ENCODE measurements at regions not wholly inside any gene's neighbourhood (a gene's known extent, or its start where the extent isn't known, plus 50 kb on each side); places are given as distances from the start of the nearest gene placed in this dataset.

- Histone ChIP-seq H3K4me2 (ENCODE audit: low read length, poor library complexity, severe bottlenecking) (no peak overlapping the region), H3K4ac (ENCODE audit: low read depth in 1 of 2, low read length in 2 of 2) (no peak overlapping the region), H2BK120ac (ENCODE audit: low read depth, low read length) (no peak overlapping the region), H2BK12ac (ENCODE audit: low read length in 2 of 2) (no peak overlapping the region), H3K79me1 (replicated peaks; ENCODE audit: low read length, poor library complexity, severe bottlenecking) (no peaks in the 10 kb centered on the region), H3K14ac (ENCODE audit: low read length in 2 of 2) (no peak overlapping the region), H4K8ac (ENCODE audit: low read length) (no peak overlapping the region), H2AK5ac (ENCODE audit: low read length, severe bottlenecking) (no peak overlapping the region), H3K23ac (ENCODE audit: low read length in 2 of 2) (no peak overlapping the region), H3K18ac (ENCODE audit: low read depth in 1 of 2, low read length in 2 of 2) (no peak overlapping the region), H3K27me3 (ENCODE audit: control insufficient read depth in 1 of 2, insufficient read depth in 1 of 2, low read length in 2 of 2) (peaks cover 6 to 21% of the 10 kb centered on the region in 2 experiments), H4K91ac (ENCODE audit: low read length) (no peak overlapping the region), H2BK15ac (ENCODE audit: low read depth, poor library complexity, severe bottlenecking) (no peak overlapping the region), H2BK5ac (ENCODE audit: low read depth, low read length, poor library complexity, severe bottlenecking) (no peak overlapping the region), H3K4me1 (ENCODE audit: control insufficient read depth, insufficient read depth, low read depth, low read length) (no peaks in the 10 kb centered on the region), H2AFZ (ENCODE audit: low read depth, low read length) (no peak overlapping the region), H3K4me3 (ENCODE audit: insufficient read depth in 1 of 2, low read depth in 1 of 2, low read length in 2 of 2) (no peak overlapping the region), H3K27ac (ENCODE audit: low read length, poor library complexity, severe bottlenecking) (no peak overlapping the region), H3K36me3 (ENCODE audit: control insufficient read depth in 1 of 2, insufficient read depth in 2 of 2, low read depth in 1 of 2, low read length in 2 of 2) (no peaks in the 10 kb centered on the region), H3K9ac (ENCODE audit: low read length) (no peak overlapping the region), H3K9me3 (ENCODE audit: control insufficient read depth, low read length) (no peaks in the 10 kb centered on the region)
- no peak for DNase-seq
- 87% methylated on average over 5 of the region's 5 CpGs for WGBS
Observed at GRCh38 chr20:57884956-57885355, 175.1 kb upstream of the PMEPA1 start.

GRCh38 chr20:57883761-57884160, 173.9 kb upstream of the PMEPA1 start:
- Histone ChIP-seq H2AFZ (ENCODE audit: low read depth, low read length) (no peak overlapping the region), H3K9me3 (ENCODE audit: control insufficient read depth, low read length) (no peaks in the 10 kb centered on the region), H3K36me3 (ENCODE audit: control insufficient read depth in 1 of 2, insufficient read depth in 2 of 2, low read depth in 1 of 2, low read length in 2 of 2) (no peaks in the 10 kb centered on the region), H2BK5ac (ENCODE audit: low read depth, low read length, poor library complexity, severe bottlenecking) (no peak overlapping the region), H3K4me3 (ENCODE audit: insufficient read depth in 1 of 2, low read depth in 1 of 2, low read length in 2 of 2) (no peak overlapping the region), H3K4ac (ENCODE audit: low read depth in 1 of 2, low read length in 2 of 2) (no peak overlapping the region), H3K14ac (ENCODE audit: low read length in 2 of 2) (no peak overlapping the region), H3K27me3 (ENCODE audit: control insufficient read depth in 1 of 2, insufficient read depth in 1 of 2, low read length in 2 of 2) (peaks cover 6 to 31% of the 10 kb centered on the region in 2 experiments), H2BK120ac (ENCODE audit: low read depth, low read length) (no peak overlapping the region), H2AK5ac (ENCODE audit: low read length, severe bottlenecking) (no peak overlapping the region), H3K27ac (ENCODE audit: low read length, poor library complexity, severe bottlenecking) (no peak overlapping the region), H3K4me2 (ENCODE audit: low read length, poor library complexity, severe bottlenecking) (no peak overlapping the region), H4K91ac (ENCODE audit: low read length) (no peak overlapping the region), H3K18ac (ENCODE audit: low read depth in 1 of 2, low read length in 2 of 2) (no peak overlapping the region), H2BK12ac (ENCODE audit: low read length in 2 of 2) (no peak overlapping the region), H4K8ac (ENCODE audit: low read length) (no peak overlapping the region), H3K9ac (ENCODE audit: low read length) (no peak overlapping the region), H3K23ac (ENCODE audit: low read length in 2 of 2) (no peak overlapping the region), H2BK15ac (ENCODE audit: low read depth, poor library complexity, severe bottlenecking) (no peak overlapping the region), H3K79me1 (replicated peaks; ENCODE audit: low read length, poor library complexity, severe bottlenecking) (no peaks in the 10 kb centered on the region), H3K4me1 (ENCODE audit: control insufficient read depth, insufficient read depth, low read depth, low read length) (no peaks in the 10 kb centered on the region)
- DNase-seq, result no peak
- 79% methylated on average over 5 of the region's 5 CpGs for WGBS

- no peak overlapping the region for H3K27ac ChIP-seq (ENCODE audit: low read length, poor library complexity, severe bottlenecking)
- no peak overlapping the region for H3K4me3 ChIP-seq (ENCODE audit: insufficient read depth in 1 of 2, low read depth in 1 of 2, low read length in 2 of 2)
Observed at GRCh38 chr20:57883224-57883623, 173.4 kb upstream of the PMEPA1 start.

GRCh38 chr20:57882451-57883161, 172.8 kb upstream of the PMEPA1 start:
- Histone ChIP-seq H3K36me3 (ENCODE audit: control insufficient read depth in 1 of 2, insufficient read depth in 2 of 2, low read depth in 1 of 2, low read length in 2 of 2) (no peaks in the 10 kb centered on the region), H2BK120ac (ENCODE audit: low read depth, low read length) (no peak overlapping the region), H2AK5ac (ENCODE audit: low read length, severe bottlenecking) (no peak overlapping the region), H3K9ac (ENCODE audit: low read length) (no peak overlapping the region), H3K4me3 (ENCODE audit: insufficient read depth in 1 of 2, low read depth in 1 of 2, low read length in 2 of 2) (no peak overlapping the region), H3K27ac (ENCODE audit: low read length, poor library complexity, severe bottlenecking) (no peak overlapping the region), H3K4me1 (ENCODE audit: control insufficient read depth, insufficient read depth, low read depth, low read length) (no peaks in the 10 kb centered on the region), H2BK15ac (ENCODE audit: low read depth, poor library complexity, severe bottlenecking) (no peak overlapping the region), H3K27me3 (ENCODE audit: control insufficient read depth in 1 of 2, insufficient read depth in 1 of 2, low read length in 2 of 2) (peaks cover 6 to 42% of the 10 kb centered on the region in 2 experiments), H3K9me3 (ENCODE audit: control insufficient read depth, low read length) (no peaks in the 10 kb centered on the region), H4K8ac (ENCODE audit: low read length) (no peak overlapping the region), H2AFZ (ENCODE audit: low read depth, low read length) (no peak overlapping the region), H2BK12ac (ENCODE audit: low read length in 2 of 2) (no peak overlapping the region), H3K4ac (ENCODE audit: low read depth in 1 of 2, low read length in 2 of 2) (no peak overlapping the region), H3K23ac (ENCODE audit: low read length in 2 of 2) (no peak overlapping the region), H2BK5ac (ENCODE audit: low read depth, low read length, poor library complexity, severe bottlenecking) (no peak overlapping the region), H3K79me1 (replicated peaks; ENCODE audit: low read length, poor library complexity, severe bottlenecking) (no peaks in the 10 kb centered on the region), H4K91ac (ENCODE audit: low read length) (no peak overlapping the region), H3K14ac (ENCODE audit: low read length in 2 of 2) (no peak overlapping the region), H3K4me2 (ENCODE audit: low read length, poor library complexity, severe bottlenecking) (no peak overlapping the region), H3K18ac (ENCODE audit: low read depth in 1 of 2, low read length in 2 of 2) (no peak overlapping the region)
- WGBS, result 71% methylated on average over 11 of the region's 16 CpGs
- no peak for DNase-seq

More at GRCh38 chr20:57883224-57883623, 173.4 kb upstream of the PMEPA1 start:
- Histone ChIP-seq H2BK5ac (ENCODE audit: low read depth, low read length, poor library complexity, severe bottlenecking) (no peak overlapping the region), H3K14ac (ENCODE audit: low read length in 2 of 2) (no peak overlapping the region), H3K18ac (ENCODE audit: low read depth in 1 of 2, low read length in 2 of 2) (no peak overlapping the region), H3K4me2 (ENCODE audit: low read length, poor library complexity, severe bottlenecking) (no peak overlapping the region), H2AK5ac (ENCODE audit: low read length, severe bottlenecking) (no peak overlapping the region), H3K9ac (ENCODE audit: low read length) (no peak overlapping the region), H3K27me3 (ENCODE audit: control insufficient read depth in 1 of 2, insufficient read depth in 1 of 2, low read length in 2 of 2) (peaks cover 6 to 36% of the 10 kb centered on the region in 2 experiments), H3K23ac (ENCODE audit: low read length in 2 of 2) (no peak overlapping the region), H2AFZ (ENCODE audit: low read depth, low read length) (no peak overlapping the region), H3K79me1 (replicated peaks; ENCODE audit: low read length, poor library complexity, severe bottlenecking) (no peaks in the 10 kb centered on the region), H3K9me3 (ENCODE audit: control insufficient read depth, low read length) (no peaks in the 10 kb centered on the region), H2BK15ac (ENCODE audit: low read depth, poor library complexity, severe bottlenecking) (no peak overlapping the region), H2BK12ac (ENCODE audit: low read length in 2 of 2) (no peak overlapping the region), H4K8ac (ENCODE audit: low read length) (no peak overlapping the region), H4K91ac (ENCODE audit: low read length) (no peak overlapping the region), H3K4ac (ENCODE audit: low read depth in 1 of 2, low read length in 2 of 2) (no peak overlapping the region), H2BK120ac (ENCODE audit: low read depth, low read length) (no peak overlapping the region), H3K36me3 (ENCODE audit: control insufficient read depth in 1 of 2, insufficient read depth in 2 of 2, low read depth in 1 of 2, low read length in 2 of 2) (no peaks in the 10 kb centered on the region), H3K4me1 (ENCODE audit: control insufficient read depth, insufficient read depth, low read depth, low read length) (no peaks in the 10 kb centered on the region)
- 82% methylated on average over 3 of the region's 6 CpGs for WGBS
- DNase-seq, result no peak
